ENCODE measurements at regions not wholly inside any gene's neighbourhood (a gene's known extent, or its start where the extent isn't known, plus 50 kb on each side); places are given as distances from the start of the nearest gene placed in this dataset.

DNA sequence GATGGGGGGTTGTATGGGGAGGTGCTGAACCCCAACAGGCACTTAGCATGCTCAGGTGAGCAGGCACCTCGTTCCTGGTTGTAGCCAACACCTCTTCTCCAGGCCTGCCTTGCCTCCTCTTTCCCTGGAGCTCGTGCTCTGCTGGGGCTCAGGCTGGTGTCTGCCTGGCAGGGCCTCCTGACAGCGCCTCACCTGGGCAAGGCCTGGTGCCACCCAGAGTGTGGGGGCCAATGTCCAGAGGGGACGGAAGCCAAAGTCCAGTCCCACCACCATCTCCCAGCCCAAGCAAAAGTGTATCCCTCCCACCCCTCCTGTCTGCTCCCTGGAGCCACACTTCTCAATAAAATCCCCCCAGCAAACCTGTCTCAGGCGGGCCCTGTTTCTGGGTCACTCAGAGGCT, 304.2 kb upstream of the TNRC6C start:
- in situ Hi-C loops (cut with MboI; ENCODE audit: low sequenced_read_pairs, unreplicated experiment): no loop called here
- DNase-seq (ENCODE audit: low spot score): no peak
- no peak for TF ChIP-seq CTCF (IDR thresholded peaks at IDR 0.05; ENCODE audit: borderline replicate concordance, control extremely low read depth, extremely low read depth, insufficient read depth, missing control alignments)

DNA sequence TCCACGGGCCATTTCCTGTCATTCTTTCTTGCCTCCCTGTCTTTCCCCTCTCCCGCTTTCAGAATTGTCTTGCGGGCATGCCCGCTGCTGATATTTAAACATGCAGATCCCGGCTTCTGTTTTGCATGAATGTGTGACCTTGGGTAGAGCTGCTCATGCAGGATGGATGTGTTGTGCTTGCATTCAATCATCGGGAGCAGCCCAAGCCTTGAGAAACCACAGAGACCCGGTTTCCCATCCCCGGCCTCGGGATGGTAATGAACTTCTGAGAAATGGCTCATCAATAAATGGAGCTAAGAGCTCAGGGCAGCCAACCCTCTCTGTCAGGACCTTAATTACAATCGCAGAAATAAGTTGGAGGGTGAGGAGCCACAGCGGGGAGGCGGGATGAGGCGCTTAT, 303.7 kb upstream of the TNRC6C start:
- in situ Hi-C loops (cut with MboI; ENCODE audit: low sequenced_read_pairs, unreplicated experiment): no loop called here
- DNase-seq (ENCODE audit: low spot score): no peak
- no peak for TF ChIP-seq CTCF (IDR thresholded peaks at IDR 0.05; ENCODE audit: borderline replicate concordance, control extremely low read depth, extremely low read depth, insufficient read depth, missing control alignments)

- in situ Hi-C loops (cut with MboI; ENCODE audit: low sequenced_read_pairs, unreplicated experiment): no loop called here
These were observed 302.4 kb upstream of the TNRC6C start for GRCh38 chr17:77656054-77656453.

GRCh38 chr17:77657839-77658238, 300.7 kb upstream of the TNRC6C start:
- TF ChIP-seq CTCF (IDR thresholded peaks at IDR 0.05; ENCODE audit: borderline replicate concordance, control extremely low read depth, extremely low read depth, insufficient read depth, missing control alignments): no peak
- no peak for DNase-seq (ENCODE audit: low spot score)
- in situ Hi-C loops (cut with MboI; ENCODE audit: low sequenced_read_pairs, unreplicated experiment): no loop called here

More at GRCh38 chr17:77656054-77656453, 302.4 kb upstream of the TNRC6C start:
- no peak for TF ChIP-seq CTCF (IDR thresholded peaks at IDR 0.05; ENCODE audit: borderline replicate concordance, control extremely low read depth, extremely low read depth, insufficient read depth, missing control alignments)
- DNase-seq (ENCODE audit: low spot score): no peak

DNA sequence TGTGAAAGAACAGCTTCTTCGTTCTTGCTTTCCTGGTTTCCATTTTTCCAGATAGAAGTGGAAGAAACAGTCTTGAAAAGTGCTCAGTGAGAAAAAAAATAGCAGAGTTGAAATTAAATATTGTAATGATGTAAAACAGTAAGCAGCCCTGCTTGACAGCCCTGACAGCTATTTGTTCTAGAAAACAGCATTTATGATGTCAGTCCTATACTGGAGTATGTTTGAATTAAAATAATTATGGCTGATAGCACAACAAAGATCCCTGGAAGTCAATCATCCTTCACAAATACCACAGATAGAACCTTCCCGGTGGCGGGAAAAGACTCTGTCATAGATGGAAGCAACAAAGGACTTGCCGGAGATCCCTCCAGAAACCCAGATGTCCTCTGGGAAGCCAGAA, 298.0 kb upstream of the TNRC6C start:
- no peak for TF ChIP-seq CTCF (IDR thresholded peaks at IDR 0.05; ENCODE audit: borderline replicate concordance, control extremely low read depth, extremely low read depth, insufficient read depth, missing control alignments)
- in situ Hi-C loops (cut with MboI; ENCODE audit: low sequenced_read_pairs, unreplicated experiment): no loop called here

DNA sequence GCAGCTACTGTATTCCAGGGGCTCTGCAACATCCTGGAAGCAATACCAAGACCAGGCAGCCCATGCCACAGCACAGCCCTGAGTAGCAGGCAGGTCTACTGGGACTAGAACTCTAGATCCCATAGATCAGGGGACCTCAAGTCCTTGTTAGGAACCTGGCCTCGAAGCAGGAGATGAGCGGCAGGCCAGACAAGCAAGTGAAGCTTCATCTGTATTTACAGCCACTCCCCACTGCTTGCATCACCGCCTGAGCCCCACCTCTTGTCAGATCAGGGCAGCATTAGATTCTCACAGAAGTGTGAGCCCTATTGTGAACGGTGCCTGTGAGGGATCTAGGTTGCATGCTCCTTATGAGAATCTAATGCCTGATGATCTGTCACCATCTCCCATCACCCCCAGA, 295.7 kb upstream of the TNRC6C start:
- DNase-seq (ENCODE audit: low spot score): no peak
- in situ Hi-C loops (cut with MboI; ENCODE audit: low sequenced_read_pairs, unreplicated experiment): no loop called here
- no peak for TF ChIP-seq CTCF (IDR thresholded peaks at IDR 0.05; ENCODE audit: borderline replicate concordance, control extremely low read depth, extremely low read depth, insufficient read depth, missing control alignments)

More for the DNA sequence above, 298.0 kb upstream of the TNRC6C start:
- DNase-seq (ENCODE audit: low spot score): no peak
